ENCODE measurements at regions not wholly inside any gene's neighbourhood (a gene's known extent, or its start where the extent isn't known, plus 50 kb on each side); places are given as distances from the start of the nearest gene placed in this dataset.

DNA sequence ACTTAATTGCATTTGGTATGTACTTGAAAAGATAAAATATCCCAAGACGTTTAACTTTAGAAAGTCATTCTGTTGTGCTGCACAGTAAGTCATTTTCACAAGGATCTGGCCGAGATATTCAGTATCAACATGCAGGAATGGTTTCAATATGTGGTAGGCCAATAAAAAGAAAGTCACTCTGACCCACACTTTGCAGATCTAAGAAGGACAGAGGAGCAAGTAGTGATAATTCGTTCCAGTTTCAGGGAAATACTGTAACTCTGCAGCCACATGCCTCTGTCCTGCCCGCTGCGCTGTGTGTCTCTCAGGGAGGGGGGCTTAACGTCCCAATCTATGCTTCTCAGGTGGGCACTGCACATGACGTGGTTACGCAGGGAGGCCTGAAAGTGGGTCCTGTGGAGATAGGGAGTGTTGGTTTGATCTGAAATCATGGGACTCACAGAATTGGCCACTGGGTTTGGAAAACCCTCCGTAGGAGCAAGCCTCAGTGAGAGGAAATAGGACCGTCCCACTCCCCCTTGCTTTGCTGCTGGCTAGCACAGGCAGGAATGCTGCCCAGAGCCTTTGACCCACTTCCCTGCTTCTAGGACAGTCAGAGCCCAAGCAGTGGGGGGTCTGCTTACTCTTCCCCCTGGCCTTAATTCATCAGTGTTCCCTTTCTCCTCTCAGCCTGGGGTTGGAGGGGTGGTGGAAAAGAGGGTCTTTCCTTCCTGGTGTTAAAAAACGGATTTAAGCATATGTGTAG lies 314.7 kb upstream of the SPRED2 start:
- Histone ChIP-seq H3K9me3 (ENCODE audit: low read depth, low read length, poor library complexity, severe bottlenecking) (no peaks in the 10 kb centered on the region), H3K27ac (ENCODE audit: low read depth, low read length, poor library complexity, severe bottlenecking) (peak overlapping the region; percentile 100), H3K4me1 (ENCODE audit: insufficient read depth, low read length, poor library complexity, severe bottlenecking) (peaks cover 62% of the 10 kb centered on the region), H3K36me3 (ENCODE audit: insufficient read depth, low read length, poor library complexity, severe bottlenecking) (peaks cover 3% of the 10 kb centered on the region), H3K4me3 (ENCODE audit: low read depth, low read length, poor library complexity, severe bottlenecking) (no peak overlapping the region), H3K27me3 (replicated peaks; ENCODE audit: insufficient read depth, low read depth, low read length, poor library complexity) (no peaks in the 10 kb centered on the region)
- peak; percentile 82 for DNase-seq (ENCODE audit: low spot score)
- BruUV-seq (replicated peaks) = TSS peak; percentile 75
- intact Hi-C loops (cut with micrococcal nuclease; ENCODE audit: unreplicated experiment) = loop anchor here (2.0 to 5.0 kb wide), 3 partner anchors 84 to 828 kb away; no protein-coding TSS in a partner anchor
- POLR2A ChIA-PET (ENCODE audit: low non-redundant PET) = interaction anchor here (0.5 to 0.8 kb wide), 4 partner anchors 106 to 506 kb away, joined by 3 to 9 read pairs (median 4); no protein-coding TSS in a partner anchor
- CTCF ChIA-PET = interaction anchor here (0.7 to 1.0 kb wide), 3 partner anchors 48 to 107 kb away, joined by 3 to 6 read pairs (median 3); no protein-coding TSS in a partner anchor
- TF ChIP-seq EZH2 (IDR thresholded peaks at IDR 0.05; ENCODE audit: borderline replicate concordance, low read depth, low read length, poor library complexity, severe bottlenecking) (no peak), CTCF (conservative IDR thresholded peaks at IDR 0.05; ENCODE audit: low read depth, low read length) (no peak)

GRCh38 chr2:65744477-65745200 lies 312.2 kb upstream of the SPRED2 start:
- H3K4me1 ChIP-seq (ENCODE audit: insufficient read depth, low read length, poor library complexity, severe bottlenecking) = peaks cover 54% of the 10 kb centered on the region
- CTCF ChIA-PET = no interaction called here
- BruUV-seq (replicated peaks) = no TSS peak
- H3K27ac ChIP-seq (ENCODE audit: low read depth, low read length, poor library complexity, severe bottlenecking) = peak overlapping the region; percentile 100
- no peaks in the 10 kb centered on the region for H3K27me3 ChIP-seq (replicated peaks; ENCODE audit: insufficient read depth, low read depth, low read length, poor library complexity)
- H3K9me3 ChIP-seq (ENCODE audit: low read depth, low read length, poor library complexity, severe bottlenecking) = no peaks in the 10 kb centered on the region
- no peaks in the 10 kb centered on the region for H3K36me3 ChIP-seq (ENCODE audit: insufficient read depth, low read length, poor library complexity, severe bottlenecking)
- H3K4me3 ChIP-seq (ENCODE audit: low read depth, low read length, poor library complexity, severe bottlenecking) = no peak overlapping the region
- DNase-seq (ENCODE audit: low spot score) = peak; percentile 58
- TF ChIP-seq EZH2 (IDR thresholded peaks at IDR 0.05; ENCODE audit: borderline replicate concordance, low read depth, low read length, poor library complexity, severe bottlenecking) (no peak), CTCF (conservative IDR thresholded peaks at IDR 0.05; ENCODE audit: low read depth, low read length) (no peak)
- POLR2A ChIA-PET (ENCODE audit: low non-redundant PET) = no interaction called here
- intact Hi-C loops (cut with micrococcal nuclease; ENCODE audit: unreplicated experiment) = loop anchor here (5.0 kb wide), 1 partner anchor 277 kb away; no protein-coding TSS in a partner anchor

DNA sequence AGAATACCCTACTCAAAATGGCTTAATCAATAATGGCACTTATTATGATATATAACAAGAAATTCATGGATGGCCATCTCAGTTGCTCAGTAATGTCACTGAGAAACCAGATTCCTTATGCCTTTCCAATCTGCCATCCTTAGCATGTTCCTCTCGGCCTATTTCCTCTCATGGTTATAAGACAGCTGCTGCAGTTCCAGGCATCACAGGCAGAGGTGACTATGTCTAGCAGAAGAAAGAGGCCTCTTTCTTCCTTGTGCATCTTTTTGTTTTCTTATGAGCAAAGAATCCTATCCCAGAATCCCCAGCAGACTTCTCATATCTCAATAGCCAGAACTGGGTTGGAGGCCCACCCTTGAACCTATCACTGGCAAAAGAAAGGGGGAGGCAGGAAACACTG lies 310.6 kb upstream of the SPRED2 start:
- Histone ChIP-seq H3K9me3 (ENCODE audit: low read depth, low read length, poor library complexity, severe bottlenecking) (no peaks in the 10 kb centered on the region), H3K4me1 (ENCODE audit: insufficient read depth, low read length, poor library complexity, severe bottlenecking) (peaks cover 53% of the 10 kb centered on the region), H3K27me3 (replicated peaks; ENCODE audit: insufficient read depth, low read depth, low read length, poor library complexity) (no peaks in the 10 kb centered on the region), H3K4me3 (ENCODE audit: low read depth, low read length, poor library complexity, severe bottlenecking) (no peak overlapping the region), H3K36me3 (ENCODE audit: insufficient read depth, low read length, poor library complexity, severe bottlenecking) (no peaks in the 10 kb centered on the region), H3K27ac (ENCODE audit: low read depth, low read length, poor library complexity, severe bottlenecking) (peak overlapping the region; percentile 100)
- no TSS peak for BruUV-seq (replicated peaks)
- peak; percentile 49 for DNase-seq (ENCODE audit: low spot score)
- TF ChIP-seq EZH2 (IDR thresholded peaks at IDR 0.05; ENCODE audit: borderline replicate concordance, low read depth, low read length, poor library complexity, severe bottlenecking) (no peak), CTCF (conservative IDR thresholded peaks at IDR 0.05; ENCODE audit: low read depth, low read length) (peak; percentile 31; the same call in 1 of the 2 replicates)
- ChIA-PET CTCF (no interaction called here), POLR2A (ENCODE audit: low non-redundant PET) (interaction anchor here (0.7 kb wide), 1 partner anchor 15 kb away, joined by 3 read pairs; no protein-coding TSS in a partner anchor)
- intact Hi-C loops (cut with micrococcal nuclease; ENCODE audit: unreplicated experiment) = no loop called here
